GM23338 (cell line): ENCODE measurements at regions not wholly inside any gene's neighbourhood (a gene's known extent, or its start where the extent isn't known, plus 50 kb on each side); places are given as distances from the start of the nearest gene placed in this dataset.
"Not testable (repeated sequence)": the region's sequence is repeated elsewhere in the genome, so short reads cannot be mapped to it uniquely, and the experiment has no call there.

Experiments used
- CREB1 ChIP-seq: fragments of 250-450 bp; sonication (Bioruptor Pico); IDR thresholded peaks from 2 replicates; pipeline ENCODE4 v1.5.0; 2020; ENCODE audit warnings: low read depth, mild to moderate bottlenecking, moderate library complexity
- CTCF ChIP-seq, 2 experiments: fragments of 200-600 bp in 1 of 2; sonication (generic) in 1 of 2; conservative IDR thresholded peaks; 2 replicates each; pipeline versions ENCODE4 v1.5.1 to v1.6.1; 2016 to 2017; ENCODE audit warnings: antibody characterized with exemption in 2 of 2, low read depth in 2 of 2, mild to moderate bottlenecking in 2 of 2, moderate library complexity in 1 of 2
- ETS1 ChIP-seq: IDR thresholded peaks from 2 replicates; pipeline ENCODE4 v1.6.1; 2016; ENCODE audit warnings: antibody characterized with exemption
- EZH2 ChIP-seq: fragments of 200-600 bp; sonication (generic); IDR thresholded peaks from one replicate; pipeline ENCODE4 v1.8.0; 2017; ENCODE audit warnings: antibody characterized with exemption, mild to moderate bottlenecking, low read depth; ENCODE audit not compliant: unreplicated experiment
- EZH2phosphoT487 ChIP-seq: fragments of 200-600 bp; sonication (generic); IDR thresholded peaks from one replicate; pipeline ENCODE4 v1.8.1; 2018; ENCODE audit warnings: antibody characterized with exemption; ENCODE audit not compliant: unreplicated experiment
- JUNB ChIP-seq: IDR thresholded peaks from one replicate; pipeline ENCODE4 v1.6.1; 2016; ENCODE audit warnings: antibody characterized with exemption; ENCODE audit not compliant: unreplicated experiment
- NANOG ChIP-seq: IDR thresholded peaks from 2 replicates; pipeline ENCODE4 v1.6.1; 2016; ENCODE audit warnings: antibody characterized with exemption, borderline replicate concordance
- POLR2AphosphoS5 ChIP-seq: IDR thresholded peaks from 2 replicates; pipeline ENCODE4 v1.6.1; 2016; ENCODE audit warnings: antibody characterized with exemption, low read depth
- REST ChIP-seq: IDR thresholded peaks from one replicate; pipeline ENCODE4 v1.6.1; 2018; ENCODE audit warnings: antibody characterized with exemption; ENCODE audit not compliant: unreplicated experiment
- ZNF114 ChIP-seq: fragments of 250-450 bp; sonication (Bioruptor Pico); IDR thresholded peaks from 2 replicates; pipeline ENCODE4 v1.5.0; 2020; ENCODE audit warnings: mild to moderate bottlenecking, moderate library complexity
- ZNF331 ChIP-seq: fragments of 250-450 bp; sonication (Bioruptor Pico); IDR thresholded peaks from 2 replicates; pipeline ENCODE4 v1.5.0; 2020; ENCODE audit warnings: low read depth, mild to moderate bottlenecking, moderate library complexity
- ZNF462 ChIP-seq: fragments of 250-450 bp; sonication (Bioruptor Pico); IDR thresholded peaks from 2 replicates; pipeline ENCODE4 v1.5.0; 2020; ENCODE audit warnings: mild to moderate bottlenecking, moderate library complexity

GRCh38 chr2:238618494-238619283, 192.0 kb downstream of the ASB1 start:
- peak; percentile 26 to 47 for TF ChIP-seq CTCF (conservative IDR thresholded peaks at IDR 0.05; ENCODE audit: low read depth in 2 of 2)
- TF ChIP-seq EZH2phosphoT487; REST; POLR2AphosphoS5; ZNF331; EZH2; ETS1; ZNF114 (CRISPR knock-in tag); CREB1 (CRISPR knock-in tag); ZNF462 (CRISPR knock-in tag); NANOG; JUNB: not testable (repeated sequence)
